GM12878 (cell line): ENCODE measurements at regions not wholly inside any gene's neighbourhood (a gene's known extent, or its start where the extent isn't known, plus 50 kb on each side); places are given as distances from the start of the nearest gene placed in this dataset.

Experiments
- CBFB ChIP-seq: IDR thresholded peaks from 2 replicates; pipeline ENCODE4 v1.6.1; 2016; ENCODE audit warnings: antibody characterized with exemption, low read depth
- CREB1 ChIP-seq: IDR thresholded peaks from 2 replicates; pipeline ENCODE4 v1.6.1; 2012; ENCODE audit warnings: low read depth, mild to moderate bottlenecking, inconsistent platforms
- E2F8 ChIP-seq: fragments of 450-650 bp; IDR thresholded peaks from 2 replicates; pipeline ENCODE4 v1.6.1; 2018; ENCODE audit warnings: mild to moderate bottlenecking, low read depth, moderate library complexity; ENCODE audit not compliant: partially characterized antibody
- EED ChIP-seq: sonication (generic); IDR thresholded peaks from 2 replicates; pipeline ENCODE4 v1.6.1; 2016; ENCODE audit warnings: antibody characterized with exemption, low read depth
- GATAD2B ChIP-seq: fragments of 450-650 bp; conservative IDR thresholded peaks from 2 replicates; pipeline ENCODE4 v1.6.1; 2017; ENCODE audit warnings: low read depth, mild to moderate bottlenecking, moderate library complexity
- IKZF2 ChIP-seq, 2 experiments: fragments of 450-650 bp; IDR thresholded peaks; 2 replicates each; pipeline ENCODE4 v1.6.1; 2017; ENCODE audit warnings: mild to moderate bottlenecking in 2 of 2, moderate library complexity in 2 of 2
- KAT2A ChIP-seq: conservative IDR thresholded peaks from 2 replicates; pipeline ENCODE4 v1.6.1; 2011; ENCODE audit warnings: low read depth, low read length; ENCODE audit not compliant: control insufficient read depth
- MAX ChIP-seq: IDR thresholded peaks from 2 replicates; pipeline ENCODE4 v1.6.1; 2012; ENCODE audit warnings: low read depth, low read length, improper control_type of control experiment
- NFYA ChIP-seq: IDR thresholded peaks from 2 replicates; pipeline ENCODE4 v1.6.1; 2011; ENCODE audit warnings: low read depth, mild to moderate bottlenecking, low read length, improper control_type of control experiment, borderline replicate concordance
- NR2C1 ChIP-seq: fragments of 450-650 bp; IDR thresholded peaks from 2 replicates; pipeline ENCODE4 v1.6.1; 2017; ENCODE audit warnings: antibody characterized with exemption, mild to moderate bottlenecking, moderate library complexity
- NRF1 ChIP-seq: conservative IDR thresholded peaks from 2 replicates; pipeline ENCODE4 v1.6.1; 2011; ENCODE audit warnings: mild to moderate bottlenecking, low read depth, low read length, improper control_type of control experiment
- RAD51 ChIP-seq: fragments of 450-650 bp; IDR thresholded peaks from 2 replicates; pipeline ENCODE4 v1.6.1; 2016; ENCODE audit warnings: moderate library complexity, mild to moderate bottlenecking, inconsistent platforms
- SMARCA5 ChIP-seq: fragments of 450-650 bp; IDR thresholded peaks from 2 replicates; pipeline ENCODE4 v1.6.1; 2017; ENCODE audit warnings: mild to moderate bottlenecking
- SREBF1 ChIP-seq: IDR thresholded peaks from 2 replicates; pipeline ENCODE4 v1.6.1; 2012; ENCODE audit warnings: mild to moderate bottlenecking, low read length
- SUPT20H ChIP-seq: IDR thresholded peaks from 2 replicates; pipeline ENCODE4 v1.6.1; 2011; ENCODE audit warnings: low read depth, mild to moderate bottlenecking, low read length, moderate library complexity, borderline replicate concordance; ENCODE audit not compliant: control insufficient read depth
- ZBED1 ChIP-seq: IDR thresholded peaks from 2 replicates; pipeline ENCODE4 v1.6.1; 2016; ENCODE audit warnings: borderline replicate concordance
- ZNF384 ChIP-seq: IDR thresholded peaks from 2 replicates; pipeline ENCODE4 v1.6.1; 2012; ENCODE audit warnings: low read depth, mild to moderate bottlenecking, low read length, improper control_type of control experiment, borderline replicate concordance
- TF ChIP-seq, protein P1 (sequence below): fragments of 450-650 bp; IDR thresholded peaks from 2 replicates; pipeline ENCODE4 v1.6.1; 2017; ENCODE audit warnings: low read depth, mild to moderate bottlenecking, moderate library complexity

GRCh38 chr3:168249550-168250414 lies 154.1 kb upstream of the GOLIM4 start (continued):
- TF ChIP-seq EED (no peak), CBFB (no peak), NR2C1 (no peak), SREBF1 (no peak), ZBED1 (no peak), RAD51 (no peak), ZNF384 (no peak), CREB1 (no peak), MAX (no peak), SUPT20H (no peak), NRF1 (no peak), NFYA (no peak), KAT2A (no peak), SMARCA5 (no peak), GATAD2B (peak; percentile 66; the same call in 1 of the 2 replicates), IKZF2 (IDR thresholded peaks at IDR 0.05) (no peak), E2F8 (no peak)
- TF ChIP-seq, protein P1, sequence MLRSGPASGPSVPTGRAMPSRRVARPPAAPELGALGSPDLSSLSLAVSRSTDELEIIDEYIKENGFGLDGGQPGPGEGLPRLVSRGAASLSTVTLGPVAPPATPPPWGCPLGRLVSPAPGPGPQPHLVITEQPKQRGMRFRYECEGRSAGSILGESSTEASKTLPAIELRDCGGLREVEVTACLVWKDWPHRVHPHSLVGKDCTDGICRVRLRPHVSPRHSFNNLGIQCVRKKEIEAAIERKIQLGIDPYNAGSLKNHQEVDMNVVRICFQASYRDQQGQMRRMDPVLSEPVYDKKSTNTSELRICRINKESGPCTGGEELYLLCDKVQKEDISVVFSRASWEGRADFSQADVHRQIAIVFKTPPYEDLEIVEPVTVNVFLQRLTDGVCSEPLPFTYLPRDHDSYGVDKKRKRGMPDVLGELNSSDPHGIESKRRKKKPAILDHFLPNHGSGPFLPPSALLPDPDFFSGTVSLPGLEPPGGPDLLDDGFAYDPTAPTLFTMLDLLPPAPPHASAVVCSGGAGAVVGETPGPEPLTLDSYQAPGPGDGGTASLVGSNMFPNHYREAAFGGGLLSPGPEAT: no peak
